ENCODE measurements at regions not wholly inside any gene's neighbourhood (a gene's known extent, or its start where the extent isn't known, plus 50 kb on each side); places are given as distances from the start of the nearest gene placed in this dataset.

- DNase-seq, result no peak
These were observed 402.6 kb upstream of the TBL1XR1 start for GRCh38 chr3:177599837-177600236.

- DNase-seq, result no peak
These were observed 403.1 kb upstream of the TBL1XR1 start for GRCh38 chr3:177600411-177600810.

GRCh38 chr3:177601152-177601551 is 403.9 kb upstream of the TBL1XR1 start:
- no peak for DNase-seq

GRCh38 chr3:177602601-177603147 is 405.4 kb upstream of the TBL1XR1 start:
- no peak for DNase-seq

GRCh38 chr3:177603148-177603603 is 405.9 kb upstream of the TBL1XR1 start:
- DNase-seq, result no peak

GRCh38 chr3:177604181-177604580 is 406.9 kb upstream of the TBL1XR1 start:
- no peak for DNase-seq

- DNase-seq, result no peak
These were observed 409.6 kb upstream of the TBL1XR1 start for GRCh38 chr3:177606891-177607290.

GRCh38 chr3:177607589-177607988 is 410.3 kb upstream of the TBL1XR1 start:
- DNase-seq, result no peak

- DNase-seq, result no peak
These were observed 411.2 kb upstream of the TBL1XR1 start for GRCh38 chr3:177608443-177608842.

GRCh38 chr3:177609613-177610012 is 412.3 kb upstream of the TBL1XR1 start:
- DNase-seq, result no peak

GRCh38 chr3:177610262-177610661 is 413.0 kb upstream of the TBL1XR1 start:
- DNase-seq, result no peak

GRCh38 chr3:177610686-177611633 is 413.7 kb upstream of the TBL1XR1 start:
- DNase-seq, result peak; percentile 64

- DNase-seq, result no peak
These were observed 414.6 kb upstream of the TBL1XR1 start for GRCh38 chr3:177611752-177612334.

GRCh38 chr3:177613901-177614300 is 416.6 kb upstream of the TBL1XR1 start:
- no peak for DNase-seq

- DNase-seq, result no peak
These were observed 417.7 kb upstream of the TBL1XR1 start for GRCh38 chr3:177615015-177615414.

GRCh38 chr3:177618873-177619733 is 421.8 kb upstream of the TBL1XR1 start:
- no peak for DNase-seq

GRCh38 chr3:177620073-177620472 is 422.8 kb upstream of the TBL1XR1 start:
- DNase-seq, result no peak

- DNase-seq, result no peak
These were observed 425.2 kb upstream of the TBL1XR1 start for GRCh38 chr3:177622520-177622919.

GRCh38 chr3:177622982-177623617 is 425.8 kb upstream of the TBL1XR1 start:
- DNase-seq, result no peak

GRCh38 chr3:177624528-177625495 is 427.5 kb upstream of the TBL1XR1 start:
- DNase-seq, result no peak

All from left kidney (tissue), 1 donor.